ENCODE measurements at regions not wholly inside any gene's neighbourhood (a gene's known extent, or its start where the extent isn't known, plus 50 kb on each side); places are given as distances from the start of the nearest gene placed in this dataset.

DNA sequence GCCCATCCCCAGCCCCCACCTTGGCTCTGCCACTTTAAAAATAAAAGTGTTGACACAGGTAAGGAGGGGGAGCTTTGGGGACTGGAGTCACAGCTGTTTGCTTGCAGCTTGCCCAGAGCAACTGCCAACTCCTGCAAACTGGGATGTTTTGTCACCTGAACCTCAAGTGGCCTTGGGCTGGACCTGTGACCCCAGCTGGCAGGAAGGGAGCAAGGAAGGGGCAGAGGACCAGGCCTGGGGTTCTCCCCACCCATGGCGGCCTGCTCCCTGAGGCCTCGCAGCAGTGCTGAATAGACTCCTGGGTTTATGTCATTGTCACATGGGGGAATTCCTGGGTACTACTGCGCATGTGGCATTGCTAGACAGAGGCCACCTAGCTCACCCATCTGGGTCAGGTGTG lies 246.9 kb upstream of the TLE3 start:
- TF ChIP-seq, protein P1, sequence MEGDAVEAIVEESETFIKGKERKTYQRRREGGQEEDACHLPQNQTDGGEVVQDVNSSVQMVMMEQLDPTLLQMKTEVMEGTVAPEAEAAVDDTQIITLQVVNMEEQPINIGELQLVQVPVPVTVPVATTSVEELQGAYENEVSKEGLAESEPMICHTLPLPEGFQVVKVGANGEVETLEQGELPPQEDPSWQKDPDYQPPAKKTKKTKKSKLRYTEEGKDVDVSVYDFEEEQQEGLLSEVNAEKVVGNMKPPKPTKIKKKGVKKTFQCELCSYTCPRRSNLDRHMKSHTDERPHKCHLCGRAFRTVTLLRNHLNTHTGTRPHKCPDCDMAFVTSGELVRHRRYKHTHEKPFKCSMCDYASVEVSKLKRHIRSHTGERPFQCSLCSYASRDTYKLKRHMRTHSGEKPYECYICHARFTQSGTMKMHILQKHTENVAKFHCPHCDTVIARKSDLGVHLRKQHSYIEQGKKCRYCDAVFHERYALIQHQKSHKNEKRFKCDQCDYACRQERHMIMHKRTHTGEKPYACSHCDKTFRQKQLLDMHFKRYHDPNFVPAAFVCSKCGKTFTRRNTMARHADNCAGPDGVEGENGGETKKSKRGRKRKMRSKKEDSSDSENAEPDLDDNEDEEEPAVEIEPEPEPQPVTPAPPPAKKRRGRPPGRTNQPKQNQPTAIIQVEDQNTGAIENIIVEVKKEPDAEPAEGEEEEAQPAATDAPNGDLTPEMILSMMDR (IDR thresholded peaks at IDR 0.05): no peak
- no peak for TF ChIP-seq POLR2A (IDR thresholded peaks at IDR 0.05)
